Left lung (tissue), 4 donors: ENCODE measurements at regions not wholly inside any gene's neighbourhood (a gene's known extent, or its start where the extent isn't known, plus 50 kb on each side); places are given as distances from the start of the nearest gene placed in this dataset.

Source experiments
- ATAC-seq: fragments of 200-7000 bp; cut with Tn5 transposase; one replicate; pipeline ENCODE4 v1.9.1; 2020; ENCODE audit warnings: moderate library complexity
- DNase-seq, 4 donors: peaks; one replicate each; pipeline ENCODE4 v3.0.0-alpha.2; 2013 to 2020
- H3K27ac ChIP-seq, 2 donors: fragments of 200-600 bp; sonication (generic) in 1 of 2; one replicate each; pipeline versions ENCODE4 v1.5.0 to v1.8.0; 2020 to 2021
- H3K27me3 ChIP-seq, 2 donors: fragments of 200-600 bp; sonication (generic) in 1 of 2; one replicate each; pipeline versions ENCODE4 v1.5.0 to v1.8.0; 2020 to 2021
- H3K36me3 ChIP-seq, 2 donors: fragments of 200-600 bp; sonication (generic) in 1 of 2; one replicate each; pipeline versions ENCODE4 v1.5.0 to v1.8.0; 2020 to 2021
- H3K4me1 ChIP-seq, 2 donors: fragments of 200-600 bp; one replicate each; pipeline ENCODE4 v1.8.0; 2021
- H3K4me3 ChIP-seq, 2 donors: fragments of 200-600 bp; sonication (generic) in 1 of 2; one replicate each; pipeline versions ENCODE4 v1.5.0 to v1.8.0; 2020 to 2021; ENCODE audit warnings: mild to moderate bottlenecking in 1 of 2
- H3K9me3 ChIP-seq, 2 donors: fragments of 200-600 bp; sonication (generic) in 1 of 2; one replicate each; pipeline versions ENCODE4 v1.5.0 to v1.8.0; 2020 to 2021
- CTCF ChIP-seq, 2 donors: fragments of 200-600 bp; sonication (generic) in 1 of 2; IDR thresholded peaks; one replicate each; pipeline versions ENCODE4 v1.5.0 to v1.8.0; 2021; ENCODE audit warnings: antibody characterized with exemption in 2 of 2
- intact Hi-C, 2 donors: fragments of 100-400 bp; cut with DNase I; formaldehyde crosslinking; loops; one replicate each; pipeline versions ENCODE4 v1.11.2 to v1.14.2; 2022
- donor health status: DM: no; HTN: yes; CAD: no.
- donor health status: DM: no; HTN: no; CAD: no.

- no peaks in the 10 kb centered on the region for H3K4me1 ChIP-seq
- no peaks in the 10 kb centered on the region for H3K9me3 ChIP-seq
- no peak for TF ChIP-seq CTCF (IDR thresholded peaks at IDR 0.05)
- H3K36me3 ChIP-seq = no peaks in the 10 kb centered on the region
- DNase-seq (no peak), ATAC-seq (no peak)
- no peak overlapping the region for H3K4me3 ChIP-seq
- H3K27me3 ChIP-seq = peaks cover 0 to 17% of the 10 kb centered on the region in 2 donors
- intact Hi-C loops = no loop called here
- H3K27ac ChIP-seq = no peak overlapping the region
These were observed 136.5 kb upstream of the LARP1 start for GRCh38 chr5:154618696-154619095.

GRCh38 chr5:154614595-154614994 is 136.6 kb upstream of the HAND1 start:
- no peak for ATAC-seq
- H3K27ac ChIP-seq = no peak overlapping the region
- no peak for DNase-seq
- H3K36me3 ChIP-seq = no peaks in the 10 kb centered on the region
- intact Hi-C loops = no loop called here
- H3K4me1 ChIP-seq = peaks cover 9 to 13% of the 10 kb centered on the region in 2 donors
- H3K9me3 ChIP-seq = no peaks in the 10 kb centered on the region
- H3K27me3 ChIP-seq = peaks cover 20 to 55% of the 10 kb centered on the region in 2 donors
- H3K4me3 ChIP-seq = no peak overlapping the region
- TF ChIP-seq CTCF (IDR thresholded peaks at IDR 0.05) = no peak

GRCh38 chr5:154614125-154614524 is 136.1 kb upstream of the HAND1 start:
- no peak for TF ChIP-seq CTCF (IDR thresholded peaks at IDR 0.05)
- intact Hi-C loops = no loop called here
- Histone ChIP-seq H3K27me3 (peaks cover 22 to 59% of the 10 kb centered on the region in 2 donors), H3K4me1 (peaks cover 9 to 13% of the 10 kb centered on the region in 2 donors), H3K4me3 (no peak overlapping the region), H3K27ac (no peak overlapping the region), H3K36me3 (no peaks in the 10 kb centered on the region), H3K9me3 (no peaks in the 10 kb centered on the region)
- ATAC-seq = no peak
- no peak for DNase-seq

GRCh38 chr5:154612666-154613065 is 134.6 kb upstream of the HAND1 start:
- TF ChIP-seq CTCF (IDR thresholded peaks at IDR 0.05) = no peak
- H3K4me1 ChIP-seq = peaks cover 9 to 13% of the 10 kb centered on the region in 2 donors
- DNase-seq (no peak), ATAC-seq (no peak)
- intact Hi-C loops = no loop called here
- H3K36me3 ChIP-seq = no peaks in the 10 kb centered on the region
- no peak overlapping the region for H3K27ac ChIP-seq
- no peaks in the 10 kb centered on the region for H3K9me3 ChIP-seq
- no peak overlapping the region for H3K4me3 ChIP-seq
- H3K27me3 ChIP-seq = peaks cover 22 to 74% of the 10 kb centered on the region in 2 donors

- H3K36me3 ChIP-seq = no peaks in the 10 kb centered on the region
- intact Hi-C loops = no loop called here
- peak in 1 of 4 donors; percentile 15 for DNase-seq
- TF ChIP-seq CTCF (IDR thresholded peaks at IDR 0.05) = no peak
- peaks cover 22 to 83% of the 10 kb centered on the region in 2 donors for H3K27me3 ChIP-seq
- H3K4me1 ChIP-seq = peaks cover 9 to 13% of the 10 kb centered on the region in 2 donors
- H3K9me3 ChIP-seq = no peaks in the 10 kb centered on the region
- peak; percentile 32 for ATAC-seq
- no peak overlapping the region for H3K4me3 ChIP-seq
- H3K27ac ChIP-seq = no peak overlapping the region
These were observed 133.3 kb upstream of the HAND1 start for GRCh38 chr5:154611341-154611767.
